AG10803 (cell line): ENCODE measurements at regions not wholly inside any gene's neighbourhood (a gene's known extent, or its start where the extent isn't known, plus 50 kb on each side); places are given as distances from the start of the nearest gene placed in this dataset.
A peak's percentile ranks its signal among the peaks of the same experiment; 100 is the strongest.

Experiments
- DNase-seq: peaks from one replicate; pipeline ENCODE4 v3.0.0; 2010; ENCODE audit warnings: low read depth
- H3K4me3 ChIP-seq: 2 replicates; pipeline ENCODE4 v1.5.1; 2011; ENCODE audit warnings: mild to moderate bottlenecking, low read length, control low read depth
- TF ChIP-seq, protein P1 (sequence below): conservative IDR thresholded peaks from 2 replicates; pipeline ENCODE4 v1.5.1; 2011; ENCODE audit warnings: mild to moderate bottlenecking, low read length, control low read depth, inconsistent platforms

DNA sequence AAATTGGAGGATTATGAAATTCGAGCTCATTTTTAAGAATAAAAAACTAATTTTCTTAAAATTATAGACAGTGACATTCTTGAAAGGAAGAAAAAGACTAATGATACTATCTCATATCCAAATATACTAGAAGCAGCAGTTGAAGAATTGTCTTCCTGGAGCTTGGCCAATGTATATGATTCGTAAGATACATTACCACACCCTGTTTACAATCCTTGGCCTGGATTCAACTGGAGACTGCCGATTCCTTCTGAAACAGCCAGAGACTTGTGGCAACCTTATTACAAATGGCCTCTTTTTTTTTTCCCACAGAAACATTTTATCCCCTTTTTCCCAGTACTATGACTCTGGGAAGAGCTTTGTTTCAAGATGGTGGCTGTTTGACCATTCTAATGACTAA, 571.2 kb upstream of the FAT1 start:
- peak; percentile 35 for DNase-seq
- TF ChIP-seq, protein P1, sequence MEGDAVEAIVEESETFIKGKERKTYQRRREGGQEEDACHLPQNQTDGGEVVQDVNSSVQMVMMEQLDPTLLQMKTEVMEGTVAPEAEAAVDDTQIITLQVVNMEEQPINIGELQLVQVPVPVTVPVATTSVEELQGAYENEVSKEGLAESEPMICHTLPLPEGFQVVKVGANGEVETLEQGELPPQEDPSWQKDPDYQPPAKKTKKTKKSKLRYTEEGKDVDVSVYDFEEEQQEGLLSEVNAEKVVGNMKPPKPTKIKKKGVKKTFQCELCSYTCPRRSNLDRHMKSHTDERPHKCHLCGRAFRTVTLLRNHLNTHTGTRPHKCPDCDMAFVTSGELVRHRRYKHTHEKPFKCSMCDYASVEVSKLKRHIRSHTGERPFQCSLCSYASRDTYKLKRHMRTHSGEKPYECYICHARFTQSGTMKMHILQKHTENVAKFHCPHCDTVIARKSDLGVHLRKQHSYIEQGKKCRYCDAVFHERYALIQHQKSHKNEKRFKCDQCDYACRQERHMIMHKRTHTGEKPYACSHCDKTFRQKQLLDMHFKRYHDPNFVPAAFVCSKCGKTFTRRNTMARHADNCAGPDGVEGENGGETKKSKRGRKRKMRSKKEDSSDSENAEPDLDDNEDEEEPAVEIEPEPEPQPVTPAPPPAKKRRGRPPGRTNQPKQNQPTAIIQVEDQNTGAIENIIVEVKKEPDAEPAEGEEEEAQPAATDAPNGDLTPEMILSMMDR, result no peak
- no peak overlapping the region for H3K4me3 ChIP-seq

- TF ChIP-seq, protein P1, result no peak
- no peak overlapping the region for H3K4me3 ChIP-seq
- DNase-seq, result no peak
Observed at GRCh38 chr4:187301923-187302322, 578.3 kb upstream of the FAT1 start.

GRCh38 chr4:187302457-187303150, 578.9 kb upstream of the FAT1 start:
- TF ChIP-seq, protein P1, result no peak
- peak; percentile 85 for DNase-seq
- H3K4me3 ChIP-seq, result no peak overlapping the region

GRCh38 chr4:187304133-187304532, 580.5 kb upstream of the FAT1 start:
- TF ChIP-seq, protein P1, result no peak
- DNase-seq, result no peak
- no peak overlapping the region for H3K4me3 ChIP-seq

- DNase-seq, result peak; percentile 44
- no peak overlapping the region for H3K4me3 ChIP-seq
- TF ChIP-seq, protein P1, result no peak
Observed at GRCh38 chr4:187307131-187307530, 583.5 kb upstream of the FAT1 start.

DNA sequence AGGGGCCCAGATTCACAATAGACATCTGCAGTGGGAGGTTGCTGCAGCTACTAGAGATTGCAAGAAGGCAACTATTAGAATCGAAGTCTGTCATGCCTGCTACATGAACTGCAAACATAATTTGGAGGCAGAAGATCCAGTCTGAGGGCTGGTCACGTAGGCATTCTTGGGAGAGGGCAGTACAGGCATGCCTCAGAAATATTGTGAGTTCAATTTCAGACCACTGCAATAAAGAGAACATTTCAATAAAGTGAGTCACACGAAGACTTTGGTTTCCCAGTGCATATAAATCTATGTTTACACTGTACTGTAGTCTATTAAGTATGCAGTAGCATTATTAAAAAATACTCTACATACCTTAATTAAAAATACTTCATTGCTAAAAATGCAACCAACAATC, 585.8 kb upstream of the FAT1 start:
- no peak overlapping the region for H3K4me3 ChIP-seq
- peak; percentile 83 for DNase-seq
- TF ChIP-seq, protein P1, result no peak

GRCh38 chr4:187312299-187312698, 588.6 kb upstream of the FAT1 start:
- no peak for DNase-seq
- no peak overlapping the region for H3K4me3 ChIP-seq
- TF ChIP-seq, protein P1, result no peak
